Esophagus muscularis mucosa (tissue), 4 donors: ENCODE measurements at regions not wholly inside any gene's neighbourhood (a gene's known extent, or its start where the extent isn't known, plus 50 kb on each side); places are given as distances from the start of the nearest gene placed in this dataset.

Source experiments
- EP300 ChIP-seq: sonication (generic); formaldehyde crosslinking; IDR thresholded peaks from one replicate; pipeline ENCODE4 v1.6.1; 2017; ENCODE audit warnings: antibody characterized with exemption
- POLR2AphosphoS5 ChIP-seq, 2 donors: sonication (generic); formaldehyde crosslinking; IDR thresholded peaks; one replicate each; pipeline ENCODE4 v1.6.1; 2017; ENCODE audit warnings: antibody characterized with exemption in 2 of 2
- TF ChIP-seq, protein P1 (sequence below), 3 experiments: fragments of 200-600 bp in 2 of 3; fragments of 450-650 bp in 1 of 3; sonication (generic) in 2 of 3; IDR thresholded peaks; one replicate each; pipeline ENCODE4 v1.5.1; 2017 to 2019; ENCODE audit warnings: antibody characterized with exemption in 3 of 3, mild to moderate bottlenecking in 2 of 3, moderate library complexity in 1 of 3

DNA sequence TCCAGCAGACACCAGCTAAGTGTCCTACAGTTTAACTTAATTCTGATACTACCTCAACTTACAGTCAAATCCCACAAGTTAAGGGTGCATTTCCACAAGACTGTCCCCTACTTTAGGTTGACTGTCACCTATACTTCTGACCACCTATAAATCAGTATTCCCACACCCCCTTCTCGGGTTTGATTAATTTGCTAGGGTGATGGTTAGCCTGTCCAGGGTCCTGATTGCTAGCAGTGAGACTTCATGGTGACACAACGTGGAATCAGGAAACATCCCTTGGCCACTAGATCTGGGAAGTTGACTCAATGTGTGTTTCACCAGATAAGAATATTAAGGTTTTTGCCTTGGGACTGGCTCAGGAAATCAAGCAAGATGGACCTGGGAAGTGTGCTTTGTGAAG lies 88.4 kb downstream of the OR13A1 start:
- no peak for TF ChIP-seq POLR2AphosphoS5 (IDR thresholded peaks at IDR 0.05)
- TF ChIP-seq, protein P1, sequence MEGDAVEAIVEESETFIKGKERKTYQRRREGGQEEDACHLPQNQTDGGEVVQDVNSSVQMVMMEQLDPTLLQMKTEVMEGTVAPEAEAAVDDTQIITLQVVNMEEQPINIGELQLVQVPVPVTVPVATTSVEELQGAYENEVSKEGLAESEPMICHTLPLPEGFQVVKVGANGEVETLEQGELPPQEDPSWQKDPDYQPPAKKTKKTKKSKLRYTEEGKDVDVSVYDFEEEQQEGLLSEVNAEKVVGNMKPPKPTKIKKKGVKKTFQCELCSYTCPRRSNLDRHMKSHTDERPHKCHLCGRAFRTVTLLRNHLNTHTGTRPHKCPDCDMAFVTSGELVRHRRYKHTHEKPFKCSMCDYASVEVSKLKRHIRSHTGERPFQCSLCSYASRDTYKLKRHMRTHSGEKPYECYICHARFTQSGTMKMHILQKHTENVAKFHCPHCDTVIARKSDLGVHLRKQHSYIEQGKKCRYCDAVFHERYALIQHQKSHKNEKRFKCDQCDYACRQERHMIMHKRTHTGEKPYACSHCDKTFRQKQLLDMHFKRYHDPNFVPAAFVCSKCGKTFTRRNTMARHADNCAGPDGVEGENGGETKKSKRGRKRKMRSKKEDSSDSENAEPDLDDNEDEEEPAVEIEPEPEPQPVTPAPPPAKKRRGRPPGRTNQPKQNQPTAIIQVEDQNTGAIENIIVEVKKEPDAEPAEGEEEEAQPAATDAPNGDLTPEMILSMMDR (IDR thresholded peaks at IDR 0.05), result no peak
- no peak for TF ChIP-seq EP300
